ENCODE measurements at regions not wholly inside any gene's neighbourhood (a gene's known extent, or its start where the extent isn't known, plus 50 kb on each side); places are given as distances from the start of the nearest gene placed in this dataset.

DNA sequence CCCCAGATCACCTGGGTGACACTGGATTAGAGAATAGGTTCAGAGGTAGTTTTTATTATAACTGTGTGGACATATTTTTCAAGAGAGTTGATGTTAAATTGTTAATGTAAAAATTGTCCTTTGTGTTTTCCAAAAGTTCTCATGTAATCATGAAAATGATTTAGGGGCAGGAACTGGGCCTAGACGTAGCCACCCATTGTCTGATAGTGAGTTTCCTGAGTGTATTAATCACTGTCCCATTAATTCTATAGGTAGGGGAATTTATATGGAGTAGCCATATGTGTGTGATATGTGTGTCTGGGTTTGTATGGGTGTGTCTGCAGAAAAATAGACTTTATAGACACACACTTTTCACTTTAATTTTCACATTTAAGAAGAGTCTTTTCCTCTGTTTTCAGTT, 144.6 kb upstream of the RAI14 start:
- DNase-seq = no peak

DNA sequence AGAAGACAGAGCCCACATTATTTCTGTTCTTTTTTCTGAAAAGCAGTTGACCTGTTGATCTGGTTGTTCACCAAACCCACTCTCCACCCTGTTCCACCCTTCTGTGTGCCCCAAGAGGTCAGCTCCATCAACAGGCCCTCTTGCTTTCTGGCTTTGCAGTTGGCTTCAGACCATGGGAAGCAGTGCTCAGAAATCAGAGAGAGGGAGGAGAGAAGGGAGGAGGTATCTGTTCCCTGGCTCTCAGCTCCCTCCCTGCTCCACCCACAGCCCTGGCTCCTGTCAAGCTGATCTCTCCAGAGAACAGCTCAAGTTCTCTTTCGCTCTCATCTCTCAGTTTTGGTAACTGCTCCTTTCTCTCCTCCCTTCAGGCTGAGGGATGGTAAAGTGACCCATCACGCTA, 144.2 kb upstream of the RAI14 start:
- DNase-seq = no peak

DNA sequence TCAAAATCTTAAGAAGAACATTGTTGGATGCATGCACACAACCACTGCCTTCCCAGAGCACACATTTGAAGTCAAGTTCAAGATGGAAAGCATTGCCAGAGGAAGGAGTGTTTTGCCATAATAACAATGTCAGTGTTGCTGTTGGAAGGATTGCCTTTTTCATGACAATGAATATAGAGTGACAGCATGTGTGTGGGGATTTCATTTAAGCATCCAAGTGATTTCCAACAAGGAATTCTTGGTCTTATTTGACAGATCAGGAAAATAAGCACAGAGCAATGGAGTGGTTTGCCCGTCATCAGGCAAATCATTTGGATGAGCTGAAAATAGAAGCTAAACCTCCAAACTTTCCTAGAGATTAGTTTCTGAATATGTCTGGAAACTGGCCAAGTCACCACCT, 140.0 kb upstream of the RAI14 start:
- no peak for DNase-seq

DNA sequence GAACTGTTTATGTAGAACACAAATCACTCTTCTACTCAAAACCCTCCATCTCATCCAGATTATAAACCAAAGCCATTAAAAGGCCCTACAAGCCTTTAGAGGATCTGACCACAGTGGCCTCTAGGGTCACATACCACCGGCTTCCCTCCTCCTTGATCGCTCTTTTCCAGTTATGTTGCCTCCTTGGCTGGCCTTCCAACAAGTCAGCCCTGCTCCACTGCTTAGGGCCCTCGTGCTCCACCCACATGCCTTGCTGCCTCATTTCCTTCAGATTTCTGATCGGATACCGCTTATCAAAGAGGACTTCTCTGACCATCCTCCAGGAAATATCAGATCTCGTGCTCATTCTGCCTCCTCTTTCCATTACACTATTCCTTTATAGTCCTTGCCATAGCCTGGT, 139.4 kb upstream of the RAI14 start:
- DNase-seq = no peak

GRCh38 chr5:34517249-34517648, 138.9 kb upstream of the RAI14 start:
- DNase-seq = peak; percentile 33

GRCh38 chr5:34519489-34520220, 136.5 kb upstream of the RAI14 start:
- DNase-seq = no peak

DNA sequence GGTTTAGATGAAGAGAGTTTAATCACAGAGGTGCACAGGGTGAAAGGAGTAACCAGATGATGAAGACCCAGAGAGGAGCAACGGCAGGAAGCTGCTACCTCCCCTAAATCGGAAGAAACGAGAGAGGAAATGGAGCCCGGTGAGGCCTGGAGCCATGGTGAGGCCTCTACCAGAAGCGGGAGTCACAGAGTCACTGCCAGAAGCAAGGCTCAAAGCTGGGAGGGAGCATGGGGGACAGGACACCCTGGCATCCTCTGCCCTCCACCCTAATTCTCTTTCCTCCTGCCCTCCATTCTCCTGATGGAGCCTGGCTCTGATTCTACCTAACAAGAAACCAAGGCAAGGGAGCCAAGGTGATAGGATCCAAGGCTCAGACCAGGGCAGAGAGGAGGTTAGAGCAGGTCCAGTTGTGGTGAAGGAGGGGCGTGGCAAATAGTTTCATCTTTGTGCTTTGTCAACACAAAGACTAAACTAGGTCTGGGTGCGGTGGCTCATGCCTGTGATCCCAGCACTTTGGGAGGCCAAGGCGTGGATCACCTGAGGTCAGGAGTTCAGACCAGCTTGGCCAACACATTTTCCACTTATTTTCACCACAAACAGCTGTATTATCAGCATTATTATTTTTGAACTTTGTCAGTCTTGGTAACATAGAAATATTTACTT, 134.4 kb upstream of the RAI14 start:
- no peak for DNase-seq

DNA sequence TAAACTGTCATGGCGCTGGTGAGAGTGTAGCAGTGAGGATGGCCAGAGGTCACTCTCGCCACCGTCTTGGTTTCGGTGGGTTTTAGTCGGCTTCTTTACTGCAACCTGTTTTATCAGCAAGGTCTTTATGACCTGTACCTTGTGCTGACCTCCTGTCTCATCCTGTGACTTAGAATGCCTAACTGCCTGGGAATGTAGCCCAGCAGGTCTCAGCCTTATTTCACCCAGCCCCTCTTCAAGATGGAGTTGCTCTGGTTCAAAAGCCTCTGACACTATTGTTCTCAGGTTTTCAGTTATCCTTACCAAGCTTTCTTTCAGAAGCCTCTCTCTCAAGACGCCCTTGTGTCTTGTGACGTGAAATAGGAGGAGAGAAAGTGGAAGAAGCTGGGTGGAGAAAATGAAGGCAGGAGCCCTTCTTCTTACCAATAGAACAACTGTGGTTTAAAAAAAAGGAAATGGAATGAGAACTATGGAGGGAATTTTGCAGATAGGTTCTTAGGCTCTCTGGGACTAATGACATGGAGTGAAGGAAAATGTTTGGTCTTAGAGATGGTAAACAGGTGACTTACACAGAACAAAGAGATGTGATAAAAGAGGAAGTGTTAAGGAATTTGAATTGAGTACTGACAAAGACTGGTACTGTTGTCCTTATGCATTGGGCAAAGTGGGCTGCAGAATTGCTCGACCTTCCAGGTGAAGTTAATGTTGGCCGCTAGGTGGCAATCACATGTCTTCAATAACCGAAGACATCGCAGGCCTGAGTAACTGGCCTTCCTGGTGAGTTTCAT, 133.3 kb upstream of the RAI14 start:
- DNase-seq = peak; percentile 60

- no peak for DNase-seq
Measured at GRCh38 chr5:34523387-34523726, 132.8 kb upstream of the RAI14 start.

DNA sequence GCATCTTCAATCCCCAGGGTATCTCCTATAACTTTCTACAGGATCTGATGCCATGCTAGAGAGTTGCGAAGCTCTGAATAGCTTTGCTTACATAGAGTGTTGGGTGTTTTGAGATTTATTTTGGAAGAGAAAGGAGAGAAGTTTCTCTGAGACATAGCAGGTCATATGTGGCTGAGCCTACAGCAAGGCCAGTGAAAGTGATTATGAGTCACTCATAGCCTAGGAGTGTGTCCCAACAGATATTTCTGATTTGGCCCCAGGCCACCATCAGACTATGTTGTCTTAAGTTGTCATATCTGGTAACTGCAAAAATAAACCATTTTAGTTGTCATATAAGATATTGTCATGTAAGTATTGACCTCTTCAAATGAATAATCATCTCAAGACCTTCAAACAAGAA, 132.0 kb upstream of the RAI14 start:
- DNase-seq = no peak

GRCh38 chr5:34525761-34526160, 130.4 kb upstream of the RAI14 start:
- DNase-seq = no peak

GRCh38 chr5:34526682-34527305, 129.3 kb upstream of the RAI14 start:
- no peak for DNase-seq

GRCh38 chr5:34529581-34530331, 126.4 kb upstream of the RAI14 start:
- DNase-seq = no peak

- no peak for DNase-seq
Measured at GRCh38 chr5:34530637-34531036, 125.5 kb upstream of the RAI14 start.

DNA sequence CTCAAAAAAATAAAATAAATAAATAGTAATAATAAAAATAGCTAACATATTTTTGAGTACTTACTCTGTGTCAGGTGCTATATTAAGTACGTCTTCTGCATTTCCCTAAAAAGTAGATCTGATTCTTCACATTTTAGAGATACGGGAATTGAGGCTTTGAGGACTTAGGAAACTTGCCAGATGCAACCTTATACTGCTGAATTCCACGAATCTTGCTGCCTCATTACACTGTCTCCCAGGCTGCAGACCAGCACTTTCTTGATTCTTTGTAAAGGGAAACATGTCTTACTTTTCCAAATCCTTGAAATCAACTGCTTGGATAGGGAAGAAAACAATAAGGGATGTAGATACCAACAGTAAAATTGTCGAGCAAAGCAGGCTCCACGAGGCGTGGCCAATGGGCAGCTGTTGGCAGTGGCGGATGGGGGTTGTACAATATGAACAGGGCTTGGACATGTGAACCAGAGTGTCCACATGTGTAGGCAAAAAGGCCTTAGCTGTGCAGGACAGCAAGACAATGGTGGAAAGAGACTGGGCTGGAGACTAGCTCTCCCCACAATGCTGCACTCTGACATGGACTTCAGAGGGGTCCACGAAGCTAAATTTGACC, 124.3 kb upstream of the RAI14 start:
- no peak for DNase-seq

- no peak for DNase-seq
Measured at GRCh38 chr5:34533582-34534522, 122.3 kb upstream of the RAI14 start.

- DNase-seq = no peak
Measured at GRCh38 chr5:34534523-34535103, 121.5 kb upstream of the RAI14 start.

- no peak for DNase-seq
Measured at GRCh38 chr5:34535433-34535832, 120.7 kb upstream of the RAI14 start.

DNA sequence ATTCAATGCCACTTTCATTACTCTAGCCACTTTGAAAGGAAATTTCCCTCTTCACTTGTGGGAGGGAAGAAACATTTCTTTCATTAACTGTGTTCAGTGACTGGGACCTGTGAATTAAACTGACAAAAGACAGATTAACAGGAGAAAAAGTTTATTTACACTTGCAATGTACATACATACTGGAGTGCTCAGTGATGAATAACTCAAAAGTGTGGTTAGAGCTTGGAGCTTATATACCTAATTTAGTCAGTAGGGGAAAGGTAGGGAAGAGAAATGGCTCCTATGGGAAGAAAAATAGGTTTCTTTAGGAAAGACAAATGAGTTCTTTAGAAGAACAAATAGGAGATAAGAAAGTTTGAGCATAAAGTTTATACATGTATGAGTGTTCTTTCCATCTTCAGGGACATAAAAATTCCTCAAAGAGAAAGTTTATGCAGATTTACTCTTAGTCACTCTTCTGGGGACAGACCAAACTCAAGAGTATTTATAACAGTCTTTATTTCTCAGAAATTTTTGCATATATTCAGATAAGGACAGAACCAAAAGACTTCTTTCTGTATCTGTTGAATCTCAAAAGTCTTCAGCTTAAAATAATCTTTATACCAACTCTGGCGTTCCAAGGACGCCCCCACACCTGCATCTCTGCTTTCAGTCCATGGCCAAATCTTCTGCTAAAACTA, 120.0 kb upstream of the RAI14 start:
- DNase-seq = no peak

DNA sequence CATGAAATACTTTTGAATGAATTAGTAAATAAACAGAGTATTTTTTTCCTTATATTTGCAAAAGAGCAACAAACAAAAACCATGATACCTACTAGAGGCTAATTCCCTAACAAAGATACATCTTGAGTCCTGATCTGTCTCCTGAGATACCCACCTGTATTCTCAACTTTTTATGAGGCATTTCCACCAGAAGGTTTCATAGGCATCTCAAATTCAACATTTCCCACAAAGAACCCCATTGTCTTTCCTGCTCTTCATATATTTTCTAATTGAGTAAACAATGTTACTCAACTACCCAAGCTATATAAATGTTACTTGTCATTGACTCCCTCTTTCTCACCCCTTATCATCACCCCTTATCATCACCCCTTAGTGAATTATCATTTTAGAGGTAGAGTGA, 119.4 kb upstream of the RAI14 start:
- no peak for DNase-seq

Data from SHP77 treated with DMSO at 0.1 percent for 48 hours (cell line).